HG03558 (cell line): ENCODE measurements at regions not wholly inside any gene's neighbourhood (a gene's known extent, or its start where the extent isn't known, plus 50 kb on each side); places are given as distances from the start of the nearest gene placed in this dataset.

ENCODE experiments used
- ATAC-seq: cut with Tn5 transposase; IDR thresholded peaks from one replicate; pipeline ENCODE4 v1.9.1; 2021; ENCODE audit warnings: moderate number of reproducible peaks; ENCODE audit not compliant: unreplicated experiment; ENCODE audit errors: extremely low read depth

DNA sequence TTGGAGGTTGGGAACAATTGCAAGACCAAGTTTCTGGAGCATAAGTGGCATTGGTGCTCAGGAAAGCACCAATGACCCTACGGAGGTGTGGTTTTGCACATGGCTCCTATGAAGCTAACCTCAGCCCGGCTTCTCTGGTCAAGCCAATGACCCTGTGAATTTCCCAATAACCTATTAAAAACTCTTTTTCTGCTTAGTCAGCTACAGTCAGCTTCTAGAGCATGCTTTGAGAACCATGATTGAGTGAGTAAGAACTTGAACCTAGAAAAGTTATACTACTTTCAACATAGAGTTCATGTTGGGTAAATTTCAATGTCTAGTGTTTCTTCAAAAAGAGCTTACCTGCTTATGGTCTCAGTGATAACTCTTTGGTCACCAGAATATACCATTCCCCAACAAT, 163.2 kb downstream of the RSL24D1 start:
- ATAC-seq: no peak

DNA sequence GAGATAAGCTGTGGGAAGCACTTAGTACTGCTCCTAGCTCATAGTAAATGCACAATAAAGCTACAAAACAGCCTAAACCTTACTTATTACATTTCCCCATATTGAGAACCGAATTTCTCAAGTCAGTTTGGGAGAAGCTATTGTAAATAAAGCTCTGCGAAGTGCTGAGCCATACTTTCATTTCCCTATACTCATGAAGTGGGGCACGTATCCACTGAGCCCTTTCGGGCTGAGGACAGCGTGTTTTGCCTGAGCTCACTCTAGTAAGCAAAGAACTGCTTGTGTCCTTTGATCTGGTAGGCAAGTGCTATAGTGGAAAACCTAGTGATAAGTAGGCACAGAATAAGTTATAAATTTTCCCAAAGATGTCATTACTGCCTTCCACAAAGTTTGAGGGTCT, 165.0 kb downstream of the RSL24D1 start:
- ATAC-seq: no peak

DNA sequence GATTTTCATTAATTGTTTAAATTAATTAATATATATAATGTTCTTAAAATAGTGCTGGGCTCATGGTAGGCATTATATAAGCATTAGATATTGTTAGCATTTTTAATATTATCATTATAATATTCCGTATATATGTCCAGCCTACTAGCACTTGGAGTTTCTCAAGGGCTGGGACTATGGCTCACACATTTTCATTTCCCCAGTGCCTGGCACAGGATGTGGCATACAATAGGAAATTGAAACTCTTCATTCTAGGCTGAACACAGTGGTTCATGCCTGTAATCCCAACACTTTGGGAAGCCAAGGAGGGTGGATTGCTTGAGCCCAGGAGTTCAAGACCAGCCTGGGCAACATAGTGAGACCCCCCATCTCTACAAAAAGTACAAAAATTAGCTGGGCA, 170.4 kb downstream of the RSL24D1 start:
- no peak for ATAC-seq

DNA sequence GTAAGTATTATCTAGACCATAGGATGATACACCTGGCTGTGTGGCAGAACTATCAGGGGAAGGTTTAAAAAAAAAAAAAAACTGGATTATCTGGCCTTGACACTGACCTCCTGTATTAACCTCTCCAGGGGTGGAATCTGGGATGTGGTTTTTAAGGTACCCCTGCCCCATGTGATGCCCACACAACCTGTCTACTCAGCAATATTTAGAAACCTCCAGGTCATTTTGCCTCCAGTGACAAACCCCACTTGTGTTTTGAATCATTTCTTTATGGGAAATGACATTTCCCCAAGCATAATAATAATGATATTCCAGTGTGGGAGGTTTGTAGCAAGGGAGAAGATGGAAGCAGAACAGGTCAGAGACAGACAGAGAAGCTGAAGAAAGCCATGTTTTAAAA, 179.1 kb downstream of the RSL24D1 start:
- no peak for ATAC-seq

DNA sequence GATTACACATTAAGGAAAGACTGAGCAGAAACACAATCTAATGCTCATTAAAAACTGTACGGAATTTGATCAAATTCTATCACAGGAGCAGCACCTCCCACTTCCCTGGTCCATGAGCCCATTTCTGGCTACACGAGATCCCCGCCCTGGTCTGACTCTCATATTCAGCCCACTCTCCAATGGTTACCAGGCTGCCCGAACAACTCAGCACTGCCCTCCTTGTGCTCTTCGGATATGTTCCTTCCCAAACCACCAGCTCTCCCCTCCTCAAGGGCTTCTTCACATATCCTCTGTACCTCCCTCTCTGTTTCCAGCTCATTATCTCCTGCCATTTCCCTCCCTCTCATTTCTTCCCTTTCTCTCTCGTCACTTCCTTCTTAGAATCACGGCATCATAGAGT, 180.5 kb downstream of the RSL24D1 start:
- no peak for ATAC-seq

DNA sequence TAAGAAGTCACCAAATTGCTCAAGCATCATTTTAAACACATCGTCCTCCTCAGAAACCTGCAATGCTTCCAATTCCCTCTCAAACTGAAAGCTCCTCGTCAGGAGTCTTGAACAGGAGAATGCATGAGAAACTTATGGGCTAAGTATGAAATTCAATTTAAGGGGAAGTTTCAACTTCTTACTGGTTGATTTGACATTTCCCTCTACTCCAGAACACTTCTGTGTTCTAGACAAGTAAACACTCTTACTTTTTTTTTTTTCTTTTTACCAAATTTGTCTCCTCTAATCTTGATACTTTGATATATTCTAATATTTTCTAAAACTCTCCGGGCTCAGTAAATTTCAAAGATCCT, 181.7 kb downstream of the RSL24D1 start:
- ATAC-seq: no peak

DNA sequence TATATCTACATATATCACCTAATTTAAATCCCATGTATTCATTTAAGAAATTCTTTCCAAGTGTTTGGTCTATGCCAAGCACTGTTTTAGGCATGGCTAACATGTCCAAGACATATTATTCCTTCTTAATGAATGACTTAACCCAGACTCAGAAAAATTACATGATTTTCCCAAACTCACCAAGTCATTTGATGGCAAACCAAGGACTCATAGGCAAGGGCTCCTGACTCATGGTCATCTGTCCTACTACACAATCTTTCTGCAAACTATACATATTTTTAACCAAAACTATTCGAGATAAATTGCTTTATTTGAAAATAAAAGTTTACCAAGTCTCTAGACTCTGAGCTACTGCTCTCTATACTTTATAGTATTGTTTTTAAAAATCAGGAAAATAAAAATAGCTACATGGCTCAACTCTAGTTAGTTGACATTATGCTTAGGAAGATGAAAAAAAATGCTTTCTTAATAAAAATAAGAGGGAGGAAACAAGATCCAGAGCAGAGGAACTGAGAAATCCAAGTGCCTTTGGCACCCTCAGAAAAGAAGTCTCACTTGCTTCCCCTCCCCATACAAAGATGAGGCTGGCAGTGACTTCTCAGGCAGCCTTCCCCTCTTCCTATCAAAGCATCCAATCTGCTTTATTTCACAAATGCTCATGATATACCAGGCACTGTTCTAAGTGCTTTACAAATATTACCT, 182.2 kb downstream of the RSL24D1 start:
- ATAC-seq: no peak

DNA sequence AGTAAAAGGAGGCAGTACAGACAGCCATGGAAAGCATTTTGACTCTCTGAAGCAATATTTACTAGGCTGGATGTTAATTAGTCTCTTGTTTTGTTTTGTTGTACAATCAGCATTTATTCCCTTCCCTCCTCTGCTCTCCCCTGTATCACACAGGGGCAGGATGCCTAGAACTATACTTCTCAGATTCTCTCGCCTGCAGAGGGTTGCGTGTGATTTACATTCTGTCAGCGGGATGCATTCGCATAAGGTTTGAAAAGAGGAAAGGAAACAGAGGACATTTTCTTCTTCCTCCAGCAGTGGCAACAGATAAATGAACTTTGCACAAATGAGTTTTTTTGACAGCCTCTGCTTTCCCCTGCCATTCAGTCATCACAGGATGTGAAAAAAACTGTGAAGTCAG, 188.3 kb downstream of the RSL24D1 start:
- ATAC-seq: no peak

DNA sequence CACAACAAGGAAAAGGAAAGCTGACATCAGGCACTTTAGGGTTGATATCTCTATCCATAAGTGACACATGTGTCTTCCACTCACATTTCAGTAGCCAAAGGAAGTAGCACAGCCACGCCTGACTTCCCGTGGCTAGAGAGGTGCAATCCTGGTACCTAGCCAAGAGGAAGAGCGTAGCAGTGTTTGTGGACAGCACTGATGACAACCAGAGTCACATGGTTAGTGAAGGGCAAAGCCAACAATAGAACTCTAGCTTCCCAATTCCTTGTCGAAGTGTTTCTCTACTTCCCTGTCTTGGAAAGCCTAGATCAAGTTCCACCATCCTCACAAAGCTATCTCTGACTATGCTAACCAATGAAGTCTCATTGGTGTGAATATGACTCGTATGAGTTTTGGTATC, 189.2 kb downstream of the RSL24D1 start:
- no peak for ATAC-seq

DNA sequence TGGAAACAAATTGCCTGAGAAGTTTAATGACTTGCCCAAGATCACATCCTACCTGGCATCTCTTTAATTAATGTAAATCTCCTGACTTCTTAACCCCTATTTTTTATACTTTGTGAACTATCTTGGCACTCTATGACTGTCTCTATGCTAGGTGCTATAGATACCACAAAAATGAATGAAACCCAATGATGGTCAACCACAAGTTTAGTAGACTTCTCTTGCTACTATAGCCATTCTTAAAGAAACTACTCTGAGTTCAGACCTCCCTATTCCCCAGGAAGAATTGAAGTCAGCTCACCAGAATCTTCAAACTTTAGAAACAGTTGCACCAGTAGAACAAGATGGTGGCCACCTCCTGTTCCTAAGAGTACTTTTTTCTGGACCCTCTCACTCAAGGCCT, 191.1 kb downstream of the RSL24D1 start:
- no peak for ATAC-seq

DNA sequence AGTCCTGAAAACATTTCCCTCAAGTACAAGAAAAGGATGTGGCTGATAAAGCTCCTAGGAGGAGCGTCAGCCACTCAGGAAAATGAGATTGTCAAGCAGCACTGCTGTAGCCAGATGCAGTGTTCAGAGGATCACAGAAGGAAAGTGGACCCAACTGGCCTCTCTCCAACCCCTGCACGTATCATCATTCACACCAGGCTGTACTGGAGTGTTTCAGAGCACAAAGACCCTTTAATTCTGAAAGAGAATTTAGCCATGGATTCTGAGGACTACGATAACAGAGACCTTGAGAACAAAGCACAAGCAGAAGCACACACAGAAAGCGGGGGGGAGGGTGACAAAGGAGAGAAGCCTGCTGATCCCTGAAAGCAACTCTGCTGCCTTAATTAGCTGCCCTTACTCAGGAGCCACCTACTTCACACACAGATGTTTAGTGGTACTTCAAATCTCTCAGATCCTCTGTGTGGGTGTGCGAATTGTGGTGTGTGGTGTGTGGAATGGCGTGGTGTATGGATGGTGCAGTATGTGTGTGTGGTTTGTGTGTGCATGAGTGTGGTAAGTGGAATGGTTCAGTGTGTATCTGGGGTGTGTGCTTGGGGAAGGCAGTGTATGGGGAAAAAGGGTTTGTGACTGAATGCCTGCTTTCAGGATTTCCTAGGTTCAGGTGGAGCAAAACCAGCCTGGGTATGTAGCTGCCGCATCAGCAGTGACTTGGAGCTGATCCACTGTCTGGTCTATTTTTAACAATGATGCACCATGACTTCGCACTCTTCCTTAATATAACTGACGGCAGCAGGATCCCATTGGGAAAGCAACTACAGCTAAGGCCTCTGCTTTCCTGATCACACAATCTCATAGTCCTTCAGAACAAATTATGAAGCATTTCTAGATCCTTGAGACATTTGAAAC, 192.5 kb downstream of the RSL24D1 start:
- no peak for ATAC-seq

DNA sequence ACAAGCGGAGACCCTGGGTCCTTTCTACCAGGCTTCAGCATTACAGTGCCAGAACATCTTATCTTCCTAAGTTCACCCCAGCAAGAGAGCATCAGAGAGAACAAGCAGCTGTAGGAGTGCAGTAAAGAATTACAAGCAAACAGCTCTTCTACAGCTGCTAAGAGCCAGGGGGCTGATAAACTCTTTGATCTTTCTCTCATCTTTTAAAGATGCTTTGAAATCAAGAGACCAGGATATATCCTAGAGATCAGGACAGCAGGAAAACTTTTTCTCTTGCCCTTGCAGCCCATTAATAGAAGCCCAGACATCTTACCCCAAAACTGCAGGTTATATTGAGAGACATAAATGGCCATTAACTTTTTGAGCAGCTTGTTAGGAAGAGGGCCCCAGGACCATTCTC, 198.1 kb downstream of the RSL24D1 start:
- no peak for ATAC-seq

DNA sequence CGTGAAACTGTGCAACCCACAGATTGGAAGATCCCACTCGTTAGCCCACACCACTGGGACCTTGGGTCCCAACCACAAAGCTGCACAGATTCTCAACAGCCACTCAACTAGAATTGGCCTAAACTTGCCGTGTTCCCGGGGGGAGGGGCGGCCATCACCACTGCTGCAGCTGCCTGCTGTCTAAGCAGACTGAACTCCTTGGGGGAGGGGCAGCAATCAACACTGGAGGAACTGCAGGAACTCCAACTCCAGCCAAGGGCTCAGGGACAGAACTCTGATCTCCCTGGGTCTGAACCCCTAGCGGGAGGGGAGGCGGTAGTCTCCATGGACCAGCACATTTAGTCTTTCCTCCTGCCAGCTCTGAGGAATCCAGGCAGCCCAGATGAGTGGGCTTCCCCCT, 205.9 kb downstream of the RSL24D1 start:
- ATAC-seq: no peak

DNA sequence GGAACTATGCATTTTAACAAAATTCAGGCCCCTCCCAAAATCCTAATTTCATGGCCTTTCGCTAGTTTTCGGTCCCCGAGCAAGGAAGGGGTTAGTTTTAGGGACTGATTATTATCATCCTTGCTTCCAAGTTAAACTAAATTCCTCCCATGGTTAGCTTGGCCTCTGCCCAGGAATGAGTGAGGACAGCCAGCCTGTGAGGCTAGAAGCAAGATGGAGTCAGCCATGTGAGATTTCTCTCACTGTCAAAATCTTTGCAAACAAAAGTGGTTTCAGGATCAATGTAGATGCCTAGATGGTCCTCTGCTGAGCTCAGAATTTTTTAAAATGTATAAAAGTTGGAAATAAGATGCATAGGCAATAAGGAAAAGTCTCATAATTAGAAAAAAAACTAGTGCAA, 208.9 kb downstream of the RSL24D1 start:
- no peak for ATAC-seq

DNA sequence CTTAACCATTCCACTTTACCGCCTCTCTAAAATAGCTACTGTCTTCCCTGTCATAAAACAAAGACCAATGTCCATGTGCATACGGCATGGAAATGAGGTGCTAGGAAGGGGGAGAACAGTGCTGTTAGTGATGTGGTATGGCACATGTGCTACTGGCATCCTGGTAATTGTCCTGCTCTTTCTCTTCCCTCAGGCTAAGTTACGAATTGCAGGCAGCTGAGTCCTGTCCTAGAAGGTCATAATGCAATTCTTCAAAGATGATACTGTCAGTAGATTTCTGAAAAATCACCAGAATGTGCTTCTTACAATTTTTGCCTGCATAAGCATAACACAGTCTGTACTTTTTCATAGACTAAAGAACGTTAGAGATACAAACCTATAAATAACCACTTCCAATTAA, 216.8 kb downstream of the RSL24D1 start:
- no peak for ATAC-seq

DNA sequence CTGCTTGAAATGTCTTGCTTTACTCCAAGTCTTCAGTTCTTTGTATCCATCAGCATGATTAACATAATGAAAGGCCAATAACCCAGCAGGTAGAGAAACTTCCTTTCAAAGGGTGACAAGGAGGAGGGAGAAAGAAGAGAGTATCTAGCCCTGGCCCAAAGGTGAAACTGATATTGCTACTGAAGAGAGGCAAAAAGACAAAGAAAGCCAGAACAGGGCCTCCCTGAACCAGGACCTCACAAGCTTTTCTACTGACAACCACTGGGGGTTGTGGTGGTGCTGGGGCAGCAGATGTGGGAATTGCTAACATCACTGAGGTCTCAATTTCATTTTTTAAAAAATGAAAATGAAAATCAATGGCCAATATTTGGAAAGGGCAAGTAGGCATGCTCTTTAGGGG, 234.1 kb downstream of the RSL24D1 start:
- ATAC-seq: no peak

DNA sequence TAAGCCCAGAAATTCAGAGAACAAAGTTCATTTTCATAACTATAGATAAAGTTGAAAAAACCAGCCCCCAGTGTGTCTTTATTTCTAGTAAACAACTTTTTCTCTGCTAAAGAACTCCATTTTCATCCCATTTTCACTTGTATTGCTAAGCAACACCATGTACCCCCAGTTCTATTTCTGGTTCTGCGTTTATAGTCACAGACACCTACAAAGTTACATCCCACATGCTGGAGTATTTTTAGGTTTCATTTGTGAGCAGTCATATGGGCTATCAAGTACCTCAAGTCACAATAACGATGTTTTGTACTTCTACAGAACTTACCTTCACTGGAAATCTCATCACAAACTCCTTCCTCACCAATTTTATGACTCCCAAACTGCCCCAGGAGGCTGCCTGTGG, 236.5 kb downstream of the RSL24D1 start:
- ATAC-seq: no peak

DNA sequence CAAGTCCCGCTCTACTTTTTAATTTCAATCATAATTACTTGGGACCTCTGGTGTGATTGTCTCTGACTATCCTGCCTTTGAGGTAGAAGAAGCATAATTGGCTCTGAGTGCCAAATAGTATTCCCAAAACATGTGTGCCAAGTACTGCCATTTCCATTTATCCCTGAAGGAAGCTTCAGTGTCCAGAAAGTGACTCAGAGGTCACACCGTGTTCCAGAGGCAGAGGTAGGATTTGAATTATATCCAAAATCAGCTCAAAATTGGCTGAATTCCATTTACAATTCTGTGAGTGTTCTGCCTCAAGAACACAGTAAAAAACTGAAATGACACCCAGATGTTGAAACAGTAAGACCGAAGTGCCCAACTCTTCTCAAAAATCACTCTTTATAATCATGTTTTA, 255.3 kb downstream of the RSL24D1 start:
- no peak for ATAC-seq

DNA sequence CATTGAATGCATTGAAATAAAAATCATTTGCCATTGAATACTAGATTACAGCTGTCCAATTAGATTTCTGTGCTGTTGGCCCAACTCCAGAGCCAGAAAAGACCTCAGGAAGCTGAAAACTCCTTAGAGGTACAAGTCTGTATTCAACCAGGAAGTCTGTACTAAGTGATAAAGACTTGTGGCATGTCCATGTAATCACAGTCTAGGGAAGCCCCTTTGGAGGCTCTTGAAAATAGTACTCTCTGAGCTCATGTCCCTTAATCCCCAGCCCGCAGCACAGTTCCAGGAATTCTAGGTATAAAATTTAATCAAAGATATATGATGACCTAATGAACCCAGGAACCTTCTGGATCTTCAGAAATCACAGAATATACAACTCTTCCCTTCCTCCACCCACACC, 279.4 kb downstream of the RSL24D1 start:
- no peak for ATAC-seq

DNA sequence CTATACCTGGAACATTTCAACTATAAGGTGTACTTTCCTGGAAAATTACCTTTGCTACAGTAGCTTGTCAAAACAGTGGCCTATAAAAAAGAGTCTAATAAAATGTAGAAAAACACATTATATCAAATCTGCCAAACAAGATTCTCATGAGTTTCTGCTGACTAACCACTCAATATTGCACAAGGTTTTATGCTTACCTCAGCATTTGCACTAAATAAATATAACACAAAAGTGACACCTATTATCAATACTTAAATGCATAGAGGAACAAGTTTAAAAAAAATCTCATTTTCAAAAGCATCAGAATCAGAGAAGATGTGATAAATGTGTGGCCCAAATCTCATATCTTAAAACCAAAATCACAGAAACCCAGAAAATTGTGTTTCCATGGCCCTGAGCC, 281.4 kb downstream of the RSL24D1 start:
- no peak for ATAC-seq

DNA sequence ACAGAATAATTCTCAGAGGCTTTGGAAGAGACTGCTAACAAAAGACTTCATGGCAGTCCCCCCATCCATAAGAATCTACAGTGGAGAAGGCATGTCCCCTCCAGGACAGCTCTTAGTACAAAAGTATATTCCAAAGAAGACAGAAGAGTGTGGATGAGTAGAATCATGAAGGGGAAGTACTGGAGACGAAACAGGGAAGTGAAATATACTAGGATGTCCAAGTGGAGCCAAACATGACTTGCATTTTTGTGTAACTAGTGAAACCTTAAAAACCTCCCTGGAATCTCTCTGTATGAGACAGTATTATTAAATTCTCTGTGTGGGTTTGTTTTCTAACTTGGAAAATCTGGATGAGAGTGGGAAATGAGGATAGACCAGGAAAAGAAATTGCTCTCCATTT, 312.4 kb downstream of the RSL24D1 start:
- ATAC-seq: no peak

DNA sequence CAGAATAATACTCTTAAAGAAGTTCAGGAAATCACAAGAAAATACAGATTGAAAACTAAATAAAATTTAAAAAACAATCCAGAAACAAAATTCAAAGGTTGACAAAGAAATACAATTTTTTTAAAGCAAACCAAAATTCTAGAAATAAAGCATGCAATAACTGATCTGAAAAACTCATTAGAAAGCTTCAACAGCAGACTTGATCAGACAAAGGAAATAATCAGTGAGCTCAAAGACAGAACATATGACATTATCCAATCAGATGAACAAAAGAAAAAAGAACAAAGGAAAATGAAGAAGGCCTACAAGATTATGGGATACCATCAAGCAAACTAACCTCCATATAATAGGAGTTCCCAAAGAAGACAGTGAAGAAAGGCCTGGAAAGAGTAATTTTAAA, 336.8 kb downstream of the RSL24D1 start:
- ATAC-seq: no peak
